Spleen (tissue), 7 donors: ENCODE measurements at regions not wholly inside any gene's neighbourhood (a gene's known extent, or its start where the extent isn't known, plus 50 kb on each side); places are given as distances from the start of the nearest gene placed in this dataset.
"Not testable (repeated sequence)": the region's sequence is repeated elsewhere in the genome, so short reads cannot be mapped to it uniquely, and the experiment has no call there.

ENCODE experiments used
- POLR2A ChIP-seq, 3 donors: fragments of 450-650 bp; IDR thresholded peaks; one replicate each; pipeline ENCODE4 v1.5.1; 2017; ENCODE audit warnings: antibody characterized with exemption in 3 of 3, mild to moderate bottlenecking in 1 of 3
- TF ChIP-seq, protein P1 (sequence below), 11 experiments: fragments of 200-600 bp in 7 of 11; fragments of 450-650 bp in 4 of 11; sonication (generic) in 4 of 11; IDR thresholded peaks in 8 of 11; conservative IDR thresholded peaks in 3 of 11; 1 replicate in 7 of 11; 2 replicates in 4 of 11; pipeline versions ENCODE4 v1.4.0 to v1.8.0; 2016 to 2021; ENCODE audit warnings: antibody characterized with exemption in 11 of 11, inconsistent platforms in 4 of 11, mild to moderate bottlenecking in 1 of 11
- donor health status: DM: no; HTN: no; CAD: no; lungs with moderate emphysema.
- donor health status: DM: no; HTN: no; CAD: no.
- donor health status: DM: no; HTN: no; CAD: no.

DNA sequence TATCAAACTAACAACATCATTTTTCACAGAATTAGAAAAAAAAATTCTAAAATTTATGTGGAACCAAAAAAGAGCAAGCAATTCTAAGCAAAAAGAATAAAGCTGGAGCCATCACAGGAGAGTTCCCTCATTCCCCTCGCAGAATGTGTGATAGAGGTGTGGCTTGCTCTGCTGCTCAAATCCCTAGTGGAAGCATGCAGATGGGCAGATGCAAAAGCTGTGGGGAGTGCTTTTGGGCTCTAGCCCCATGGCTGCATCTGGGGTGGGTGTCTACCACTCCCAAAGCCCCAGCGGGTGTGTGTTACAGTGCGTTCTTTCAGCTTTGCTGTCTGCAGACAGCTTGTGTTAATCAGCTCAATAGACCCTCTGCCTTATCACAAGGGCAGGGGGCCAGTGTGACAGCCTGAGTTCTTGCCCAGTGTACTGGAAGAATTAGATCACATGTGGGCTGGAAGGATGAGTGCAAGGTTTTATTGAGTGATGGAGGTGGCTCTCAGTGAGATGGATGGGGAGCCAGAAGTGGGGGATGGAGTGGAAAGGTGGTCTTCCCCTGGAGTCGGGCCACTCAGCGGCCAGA, 575.9 kb upstream of the LRRN3 start:
- TF ChIP-seq, protein P1, sequence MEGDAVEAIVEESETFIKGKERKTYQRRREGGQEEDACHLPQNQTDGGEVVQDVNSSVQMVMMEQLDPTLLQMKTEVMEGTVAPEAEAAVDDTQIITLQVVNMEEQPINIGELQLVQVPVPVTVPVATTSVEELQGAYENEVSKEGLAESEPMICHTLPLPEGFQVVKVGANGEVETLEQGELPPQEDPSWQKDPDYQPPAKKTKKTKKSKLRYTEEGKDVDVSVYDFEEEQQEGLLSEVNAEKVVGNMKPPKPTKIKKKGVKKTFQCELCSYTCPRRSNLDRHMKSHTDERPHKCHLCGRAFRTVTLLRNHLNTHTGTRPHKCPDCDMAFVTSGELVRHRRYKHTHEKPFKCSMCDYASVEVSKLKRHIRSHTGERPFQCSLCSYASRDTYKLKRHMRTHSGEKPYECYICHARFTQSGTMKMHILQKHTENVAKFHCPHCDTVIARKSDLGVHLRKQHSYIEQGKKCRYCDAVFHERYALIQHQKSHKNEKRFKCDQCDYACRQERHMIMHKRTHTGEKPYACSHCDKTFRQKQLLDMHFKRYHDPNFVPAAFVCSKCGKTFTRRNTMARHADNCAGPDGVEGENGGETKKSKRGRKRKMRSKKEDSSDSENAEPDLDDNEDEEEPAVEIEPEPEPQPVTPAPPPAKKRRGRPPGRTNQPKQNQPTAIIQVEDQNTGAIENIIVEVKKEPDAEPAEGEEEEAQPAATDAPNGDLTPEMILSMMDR (IDR thresholded peaks at IDR 0.05 in 8 of 11, conservative IDR thresholded peaks at IDR 0.05 in 3 of 11) = not testable (repeated sequence)
- not testable (repeated sequence) for TF ChIP-seq POLR2A (IDR thresholded peaks at IDR 0.05)
